ENCODE measurements at regions not wholly inside any gene's neighbourhood (a gene's known extent, or its start where the extent isn't known, plus 50 kb on each side); places are given as distances from the start of the nearest gene placed in this dataset.

DNA sequence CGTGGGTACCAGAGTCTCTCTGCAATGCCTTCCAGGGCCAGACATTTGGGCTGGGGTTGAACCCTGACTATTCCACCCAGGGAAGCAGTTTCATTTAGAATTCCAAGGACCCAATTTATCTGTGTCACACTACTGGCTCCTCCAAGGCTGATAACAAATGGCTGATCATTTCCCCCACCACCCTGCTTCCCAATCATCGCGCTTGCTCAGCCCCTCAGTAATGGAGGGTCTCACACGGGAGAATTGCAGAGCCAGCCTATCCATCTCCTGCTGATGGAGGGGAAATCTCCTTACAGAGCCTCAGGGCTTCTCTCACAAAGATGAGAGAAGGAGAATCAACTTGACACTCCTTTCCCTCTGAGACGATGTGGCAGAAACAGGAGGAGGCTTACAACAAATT is 78.4 kb upstream of the WSCD2 start:
- no peak overlapping the region for H3K4me3 ChIP-seq
- H3K36me3 ChIP-seq = no peaks in the 10 kb centered on the region
- H3K9me3 ChIP-seq = no peaks in the 10 kb centered on the region
- ATAC-seq (no peak), DNase-seq (no peak)
- H3K27ac ChIP-seq = no peak overlapping the region
- no peaks in the 10 kb centered on the region for H3K27me3 ChIP-seq
- H3K4me1 ChIP-seq = no peaks in the 10 kb centered on the region
- 30% methylated on average over 4 of the region's 5 CpGs for WGBS (ENCODE audit: insufficient coverage, low coverage, low lambda C conversion rate, missing lambda C conversion rate)
- intact Hi-C loops (cut with DNase I) = no loop called here
- no peak for TF ChIP-seq POLR2A (IDR thresholded peaks at IDR 0.05)
- TF ChIP-seq CTCF (IDR thresholded peaks at IDR 0.05) = no peak

GRCh38 chr12:108052260-108052659 is 76.8 kb upstream of the WSCD2 start:
- 23% methylated on average over 4 of the region's 5 CpGs for WGBS (ENCODE audit: insufficient coverage, low coverage, low lambda C conversion rate, missing lambda C conversion rate)
- intact Hi-C loops (cut with DNase I) = no loop called here
- Histone ChIP-seq H3K4me1 (no peaks in the 10 kb centered on the region), H3K9me3 (no peaks in the 10 kb centered on the region), H3K27ac (no peak overlapping the region), H3K36me3 (no peaks in the 10 kb centered on the region), H3K4me3 (no peak overlapping the region), H3K27me3 (no peaks in the 10 kb centered on the region)
- DNase-seq (no peak), ATAC-seq (no peak)
- TF ChIP-seq CTCF (IDR thresholded peaks at IDR 0.05) = no peak
- TF ChIP-seq POLR2A (IDR thresholded peaks at IDR 0.05) = no peak

DNA sequence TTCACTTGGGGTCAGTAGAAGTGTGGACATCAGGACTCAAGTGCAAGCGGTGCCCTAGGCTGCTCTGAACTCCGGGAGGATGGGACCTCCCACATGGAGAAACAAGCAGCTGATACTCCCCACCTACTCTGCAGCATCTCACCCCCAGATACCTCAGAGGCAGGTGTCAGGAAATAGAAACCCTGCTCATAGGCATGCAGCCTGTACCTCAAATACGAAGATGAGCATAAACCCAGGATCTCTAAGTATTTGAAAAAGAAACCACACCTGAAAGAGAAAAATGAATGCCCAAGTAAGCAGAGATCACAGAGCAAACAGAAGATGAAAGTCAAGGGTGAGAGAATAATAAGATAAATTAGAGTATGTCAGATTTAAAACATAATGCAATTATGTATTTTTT is 75.6 kb upstream of the WSCD2 start:
- no peaks in the 10 kb centered on the region for H3K27me3 ChIP-seq
- WGBS (ENCODE audit: insufficient coverage, low coverage, low lambda C conversion rate, missing lambda C conversion rate) = 46% methylated on average over 3 of the region's 3 CpGs
- no peaks in the 10 kb centered on the region for H3K9me3 ChIP-seq
- no peak for DNase-seq
- H3K4me3 ChIP-seq = no peak overlapping the region
- H3K27ac ChIP-seq = no peak overlapping the region
- intact Hi-C loops (cut with DNase I) = no loop called here
- no peaks in the 10 kb centered on the region for H3K36me3 ChIP-seq
- ATAC-seq = no peak
- no peak for TF ChIP-seq POLR2A (IDR thresholded peaks at IDR 0.05)
- no peak for TF ChIP-seq CTCF (IDR thresholded peaks at IDR 0.05)
- H3K4me1 ChIP-seq = no peaks in the 10 kb centered on the region

GRCh38 chr12:108054496-108054895 is 74.6 kb upstream of the WSCD2 start:
- no peak for DNase-seq
- no peaks in the 10 kb centered on the region for H3K9me3 ChIP-seq
- no peak for ATAC-seq
- 40% methylated on average over 2 of the region's 2 CpGs for WGBS (ENCODE audit: insufficient coverage, low coverage, low lambda C conversion rate, missing lambda C conversion rate)
- H3K4me3 ChIP-seq = no peak overlapping the region
- H3K27ac ChIP-seq = no peak overlapping the region
- H3K36me3 ChIP-seq = no peaks in the 10 kb centered on the region
- H3K27me3 ChIP-seq = no peaks in the 10 kb centered on the region
- TF ChIP-seq CTCF (IDR thresholded peaks at IDR 0.05) (no peak), POLR2A (IDR thresholded peaks at IDR 0.05) (no peak)
- intact Hi-C loops (cut with DNase I) = no loop called here
- no peaks in the 10 kb centered on the region for H3K4me1 ChIP-seq

DNA sequence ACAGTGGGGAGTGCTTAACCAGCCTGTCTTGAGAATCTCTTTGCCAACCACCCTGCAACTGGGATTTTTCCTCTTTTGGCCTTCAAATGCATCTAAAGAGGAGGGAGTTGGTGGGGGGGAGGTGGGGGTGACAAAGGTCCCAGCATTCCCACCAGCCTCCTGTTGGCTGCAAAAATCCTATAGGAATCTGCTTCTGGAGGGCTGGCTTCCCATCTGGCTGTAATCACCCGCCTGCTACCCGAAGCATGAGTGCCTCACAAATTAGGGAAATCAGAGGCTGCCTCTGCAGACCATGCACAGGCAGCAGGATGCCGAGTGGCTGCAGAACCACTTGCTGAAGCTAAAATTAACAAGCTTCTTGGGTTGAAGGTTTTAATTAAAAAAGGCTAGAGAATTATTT is 73.9 kb upstream of the WSCD2 start:
- WGBS (ENCODE audit: insufficient coverage, low coverage, low lambda C conversion rate, missing lambda C conversion rate) = 29% methylated on average over 2 of the region's 3 CpGs
- H3K27me3 ChIP-seq = no peaks in the 10 kb centered on the region
- no peak overlapping the region for H3K4me3 ChIP-seq
- ATAC-seq (no peak), DNase-seq (no peak)
- intact Hi-C loops (cut with DNase I) = no loop called here
- no peaks in the 10 kb centered on the region for H3K9me3 ChIP-seq
- no peaks in the 10 kb centered on the region for H3K36me3 ChIP-seq
- H3K4me1 ChIP-seq = no peaks in the 10 kb centered on the region
- H3K27ac ChIP-seq = no peak overlapping the region
- TF ChIP-seq POLR2A (IDR thresholded peaks at IDR 0.05) (no peak), CTCF (IDR thresholded peaks at IDR 0.05) (no peak)

Measured in right lobe of liver (tissue), 6 donors.